Uterus (tissue), 2 donors: ENCODE measurements at regions not wholly inside any gene's neighbourhood (a gene's known extent, or its start where the extent isn't known, plus 50 kb on each side); places are given as distances from the start of the nearest gene placed in this dataset.

ENCODE experiments used
- CTCF ChIP-seq, 4 experiments: fragments of 200-600 bp in 2 of 4; fragments of 450-650 bp in 2 of 4; sonication (generic) in 2 of 4; IDR thresholded peaks; one replicate each; pipeline ENCODE4 v1.5.1; 2016 to 2019; ENCODE audit warnings: antibody characterized with exemption in 4 of 4, mild to moderate bottlenecking in 2 of 4, moderate library complexity in 1 of 4
- POLR2A ChIP-seq, 2 donors: fragments of 450-650 bp; IDR thresholded peaks; one replicate each; pipeline ENCODE4 v1.6.1; 2016; ENCODE audit warnings: antibody characterized with exemption in 2 of 2, mild to moderate bottlenecking in 1 of 2, moderate library complexity in 1 of 2

GRCh38 chr5:103962023-103962422 lies 399.4 kb upstream of the NUDT12 start:
- TF ChIP-seq CTCF (IDR thresholded peaks at IDR 0.05): no peak
- no peak for TF ChIP-seq POLR2A (IDR thresholded peaks at IDR 0.05)
